HCT116 (cell line): ENCODE measurements at regions not wholly inside any gene's neighbourhood (a gene's known extent, or its start where the extent isn't known, plus 50 kb on each side); places are given as distances from the start of the nearest gene placed in this dataset.

Experiments
- ATAC-seq: fragments of 200-7000 bp; cut with Tn5 transposase; 2 replicates; pipeline ENCODE4 v1.9.1; 2020; ENCODE audit warnings: mild to moderate bottlenecking, moderate library complexity
- BruUV-seq: library from RNA; stranded (reverse); fragments of 400-500 nt; replicated peaks from 2 replicates; lab custom pipeline; 2021; lab: Mats Ljungman, UMichigan
- CTCF ChIA-PET: fragments of 300-600 bp; sonication (Branson Sonifier 250); formaldehyde crosslinking; loops from one replicate; lab custom pipeline; 2021; ENCODE audit warnings: antibody characterized with exemption; lab: Charles Lee
- POLR2A ChIA-PET: fragments of 300-600, 350-600 bp; sonication (Branson Sonifier 250); formaldehyde crosslinking; loops from one replicate; lab custom pipeline; 2021; ENCODE audit warnings: antibody characterized with exemption; lab: Charles Lee
- RAD21 ChIA-PET, 2 experiments: fragments of 300-600 bp; sonication (Branson Sonifier 250); formaldehyde crosslinking; loops; one replicate each; lab custom pipeline; 2023; ENCODE audit warnings: low total read pairs in 2 of 2; ENCODE audit not compliant: uncharacterized antibody in 2 of 2, unreplicated experiment in 2 of 2, low non-redundant PET in 1 of 2; lab: Charles Lee
- DNase-seq: peaks from one replicate; pipeline ENCODE4 v3.0.0-alpha.2; 2010; ENCODE audit warnings: low read depth, low spot score
- H2AFZ ChIP-seq: fragments of 200-600 bp; shearing (Covaris generic), sonication (generic); 2 replicates; pipeline ENCODE4 v1.6.1; 2017; ENCODE audit warnings: low read depth, mixed run types, mixed read lengths, antibody characterized with exemption, low read length; ENCODE audit not compliant: poor library complexity, severe bottlenecking
- H3K27ac ChIP-seq: 2 replicates; pipeline ENCODE4 v1.5.1; 2012; ENCODE audit warnings: low read depth, low read length
- H3K27me3 ChIP-seq: fragments of 200-600 bp; sonication (generic); 2 replicates; pipeline ENCODE4 v1.6.1; 2016; ENCODE audit warnings: mixed run types, low read length, mixed read lengths; ENCODE audit not compliant: insufficient read depth
- H3K36me3 ChIP-seq, 2 experiments: fragments of 200-500 bp in 1 of 2; fragments of 200-600 bp in 1 of 2; sonication (Bioruptor generic) in 1 of 2; sonication (generic) in 1 of 2; 2 replicates each; pipeline versions ENCODE4 v1.5.1 to v1.6.1; 2014 to 2016; ENCODE audit warnings: low read length in 2 of 2, inconsistent platforms in 1 of 2, mixed read lengths in 1 of 2, mixed run types in 1 of 2; ENCODE audit not compliant: insufficient read depth in 2 of 2, control insufficient read depth in 1 of 2
- H3K4me1 ChIP-seq, 2 experiments: fragments of 200-600 bp in 1 of 2; sonication (generic) in 1 of 2; 2 replicates each; pipeline versions ENCODE4 v1.5.1 to v1.6.1; 2012 to 2017; ENCODE audit warnings: low read length in 2 of 2, inconsistent platforms in 1 of 2, mild to moderate bottlenecking in 1 of 2, mixed read lengths in 1 of 2, mixed run types in 1 of 2, moderate library complexity in 1 of 2; ENCODE audit not compliant: insufficient read depth in 2 of 2, control insufficient read depth in 1 of 2
- H3K4me2 ChIP-seq: fragments of 200-600 bp; sonication (generic); 2 replicates; pipeline ENCODE4 v1.6.1; 2017; ENCODE audit warnings: mixed run types, low read length, mixed read lengths
- H3K4me3 ChIP-seq, 2 experiments: fragments of 200-600 bp in 1 of 2; sonication (generic) in 1 of 2; replicated peaks in 1 of 2; 2 replicates each; pipeline ENCODE4 v1.5.1; 2011 to 2016; ENCODE audit warnings: low read length in 2 of 2, control low read depth in 1 of 2, low read depth in 1 of 2, mild to moderate bottlenecking in 1 of 2, mixed read lengths in 1 of 2, mixed run types in 1 of 2
- H3K79me2 ChIP-seq: fragments of 200-600 bp; sonication (generic); 2 replicates; pipeline ENCODE4 v1.6.1; 2017; ENCODE audit warnings: mild to moderate bottlenecking, mixed run types, low read length, moderate library complexity, mixed read lengths; ENCODE audit not compliant: insufficient read depth
- H3K9ac ChIP-seq: fragments of 200-600 bp; sonication (generic); 2 replicates; pipeline ENCODE4 v1.6.1; 2016; ENCODE audit warnings: low read length, mixed read lengths
- H3K9me2 ChIP-seq: fragments of 200-600 bp; sonication (generic), shearing (Covaris generic); 2 replicates; pipeline ENCODE4 v1.6.1; 2017; ENCODE audit warnings: mixed run types, mild to moderate bottlenecking, moderate library complexity; ENCODE audit not compliant: insufficient read depth
- H3K9me3 ChIP-seq, 2 experiments: fragments of 200-500 bp in 1 of 2; fragments of 200-600 bp in 1 of 2; sonication (Bioruptor generic) in 1 of 2; sonication (generic) in 1 of 2; 2 replicates each; pipeline ENCODE4 v1.6.1; 2014 to 2017; ENCODE audit warnings: low read length in 2 of 2, mixed read lengths in 2 of 2, inconsistent platforms in 1 of 2, low read depth in 1 of 2, mild to moderate bottlenecking in 1 of 2, mixed run types in 1 of 2, moderate library complexity in 1 of 2; ENCODE audit not compliant: control insufficient read depth in 1 of 2, insufficient read depth in 1 of 2
- H4K20me1 ChIP-seq: fragments of 200-600 bp; sonication (generic), shearing (Covaris generic); 2 replicates; pipeline ENCODE4 v1.6.1; 2017; ENCODE audit warnings: mixed run types, mild to moderate bottlenecking, moderate library complexity; ENCODE audit not compliant: insufficient read depth
- ATF3 ChIP-seq: IDR thresholded peaks from 2 replicates; pipeline ENCODE4 v1.6.1; 2012
- EZH2 ChIP-seq: fragments of 200-600 bp; sonication (generic); IDR thresholded peaks from 2 replicates; pipeline ENCODE4 v1.6.1; 2017; ENCODE audit warnings: antibody characterized with exemption, mixed run types
- ZBTB33 ChIP-seq: IDR thresholded peaks from 2 replicates; pipeline ENCODE4 v1.6.1; 2011; ENCODE audit warnings: mild to moderate bottlenecking, low read length, moderate library complexity; ENCODE audit not compliant: insufficient replicate concordance; ENCODE audit errors: extremely low read depth
- intact Hi-C: fragments of 100-400 bp; cut with micrococcal nuclease; formaldehyde crosslinking; loops from 2 replicates; pipeline ENCODE4 v1.10.0; 2022

GRCh38 chr17:33785281-33785680 is 469.8 kb upstream of the CCL2 start:
- DNase-seq (no peak), ATAC-seq (no peak)
- H3K79me2 ChIP-seq, result no peaks in the 10 kb centered on the region
- no peak overlapping the region for H3K4me3 ChIP-seq
- no peaks in the 10 kb centered on the region for H3K4me1 ChIP-seq
- ChIA-PET POLR2A (no interaction called here), RAD21 (no interaction called here)
- H3K36me3 ChIP-seq, result no peaks in the 10 kb centered on the region
- H3K27ac ChIP-seq, result no peak overlapping the region
- no peak overlapping the region for H3K9ac ChIP-seq
- no peaks in the 10 kb centered on the region for H3K27me3 ChIP-seq
- H3K4me2 ChIP-seq, result no peak overlapping the region
- H3K9me2 ChIP-seq, result no peaks in the 10 kb centered on the region
- H3K9me3 ChIP-seq, result no peaks in the 10 kb centered on the region; a peak in 1 of 4 replicates
- TF ChIP-seq ATF3, result no peak
- TF ChIP-seq EZH2, result no peak
- TF ChIP-seq, all 23 proteins: peak for 0
- Histone ChIP-seq H2AFZ (no peak overlapping the region), H4K20me1 (no peaks in the 10 kb centered on the region)
- intact Hi-C loops, result no loop called here
- no TSS peak for BruUV-seq
- CTCF ChIA-PET, result no interaction called here

GRCh38 chr17:33786478-33786877 is 468.6 kb upstream of the CCL2 start:
- ChIA-PET CTCF (no interaction called here), POLR2A (no interaction called here), RAD21 (no interaction called here)
- no TSS peak for BruUV-seq
- no peaks in the 10 kb centered on the region for H3K79me2 ChIP-seq
- no peak overlapping the region for H3K9ac ChIP-seq
- H2AFZ ChIP-seq, result no peak overlapping the region
- no peaks in the 10 kb centered on the region for H3K27me3 ChIP-seq
- H3K27ac ChIP-seq, result no peak overlapping the region
- H3K4me1 ChIP-seq, result no peaks in the 10 kb centered on the region
- intact Hi-C loops, result no loop called here
- no peak overlapping the region for H3K4me3 ChIP-seq
- H3K9me3 ChIP-seq, result no peaks in the 10 kb centered on the region; a peak in 1 of 4 replicates
- H3K36me3 ChIP-seq, result no peaks in the 10 kb centered on the region
- DNase-seq, result no peak
- no peaks in the 10 kb centered on the region for H3K9me2 ChIP-seq
- no peak overlapping the region for H3K4me2 ChIP-seq
- no peak for ATAC-seq
- TF ChIP-seq ZBTB33, result no peak
- H4K20me1 ChIP-seq, result no peaks in the 10 kb centered on the region
